Loucy (cell line): ENCODE measurements at regions not wholly inside any gene's neighbourhood (a gene's known extent, or its start where the extent isn't known, plus 50 kb on each side); places are given as distances from the start of the nearest gene placed in this dataset.

Experiments used
- H2AFZ ChIP-seq: fragments of 200-600 bp; sonication (generic); 2 replicates; pipeline ENCODE4 v1.6.0; 2016; ENCODE audit warnings: antibody characterized with exemption, mild to moderate bottlenecking, low read length, moderate library complexity
- H3F3A ChIP-seq: fragments of 200-600 bp; 2 replicates; pipeline ENCODE4 v1.6.0; 2016; ENCODE audit warnings: antibody characterized with exemption, low read depth, mild to moderate bottlenecking
- H3K27me3 ChIP-seq: fragments of 200-600 bp; sonication (generic); 2 replicates; pipeline ENCODE4 v1.6.1; 2014; ENCODE audit warnings: low read length, mild to moderate bottlenecking; ENCODE audit not compliant: insufficient read depth, poor library complexity, severe bottlenecking
- H3K36me3 ChIP-seq: fragments of 200-600 bp; sonication (generic); 2 replicates; pipeline ENCODE4 v1.6.1; 2016; ENCODE audit warnings: low read length; ENCODE audit not compliant: insufficient read depth
- H3K4me1 ChIP-seq: fragments of 200-600 bp; sonication (generic); 2 replicates; pipeline ENCODE4 v1.5.1; 2014; ENCODE audit warnings: low read length, mild to moderate bottlenecking; ENCODE audit not compliant: insufficient read depth, poor library complexity, severe bottlenecking
- H3K4me2 ChIP-seq: fragments of 200-600 bp; sonication (generic); 2 replicates; pipeline ENCODE4 v1.6.0; 2014; ENCODE audit warnings: antibody characterized with exemption, low read length, low read depth, mild to moderate bottlenecking; ENCODE audit not compliant: poor library complexity, severe bottlenecking
- H3K4me3 ChIP-seq: fragments of 200-600 bp; sonication (generic); 2 replicates; pipeline ENCODE4 v1.5.1; 2014; ENCODE audit warnings: low read length, mild to moderate bottlenecking, mixed read lengths; ENCODE audit not compliant: poor library complexity, severe bottlenecking
- H3K79me2 ChIP-seq: fragments of 200-600 bp; sonication (generic); 2 replicates; pipeline ENCODE4 v1.6.1; 2014; ENCODE audit warnings: low read length; ENCODE audit not compliant: insufficient read depth
- H3K9ac ChIP-seq: fragments of 200-600 bp; sonication (generic); 2 replicates; pipeline ENCODE4 v1.6.0; 2014; ENCODE audit warnings: mild to moderate bottlenecking, low read depth, low read length, moderate library complexity; ENCODE audit not compliant: poor library complexity, severe bottlenecking
- H3K9me2 ChIP-seq: fragments of 200-600 bp; sonication (generic); replicated peaks from 2 replicates; pipeline ENCODE4 v1.6.1; 2016; ENCODE audit warnings: low read depth, low read length, mixed read lengths
- H3K9me3 ChIP-seq: fragments of 200-600 bp; sonication (generic); 2 replicates; pipeline ENCODE4 v1.6.1; 2014; ENCODE audit warnings: mild to moderate bottlenecking, antibody characterized with exemption, low read length, low read depth; ENCODE audit not compliant: insufficient read depth
- H4K20me1 ChIP-seq: fragments of 200-600 bp; sonication (generic); 2 replicates; pipeline ENCODE4 v1.6.0; 2014; ENCODE audit warnings: antibody characterized with exemption, low read length, mild to moderate bottlenecking; ENCODE audit not compliant: insufficient read depth, poor library complexity, severe bottlenecking
- CTCF ChIP-seq: fragments of 200-600 bp; sonication (generic); conservative IDR thresholded peaks from 2 replicates; pipeline ENCODE4 v1.5.1; 2014; ENCODE audit warnings: mild to moderate bottlenecking, antibody characterized with exemption, low read length
- EZH2phosphoT487 ChIP-seq: fragments of 200-600 bp; IDR thresholded peaks from 2 replicates; pipeline ENCODE4 v1.6.1; 2018; ENCODE audit warnings: antibody characterized with exemption, mild to moderate bottlenecking, moderate library complexity, borderline replicate concordance

GRCh38 chr11:98100689-98101088 lies 920.1 kb upstream of the CNTN5 start:
- Histone ChIP-seq H2AFZ (no peak overlapping the region), H3K9ac (no peak overlapping the region), H3K36me3 (no peaks in the 10 kb centered on the region), H4K20me1 (no peaks in the 10 kb centered on the region), H3K4me2 (no peak overlapping the region), H3K4me1 (no peaks in the 10 kb centered on the region), H3K9me2 (no peaks in the 10 kb centered on the region), H3K27me3 (no peaks in the 10 kb centered on the region), H3K4me3 (no peak overlapping the region), H3K79me2 (no peaks in the 10 kb centered on the region), H3F3A (no peaks in the 10 kb centered on the region), H3K9me3 (no peaks in the 10 kb centered on the region)
- TF ChIP-seq EZH2phosphoT487 (no peak), CTCF (no peak)

- Histone ChIP-seq H3K27me3 (no peaks in the 10 kb centered on the region), H3K9me3 (no peaks in the 10 kb centered on the region), H3K36me3 (no peaks in the 10 kb centered on the region), H3K79me2 (no peaks in the 10 kb centered on the region), H3F3A (no peaks in the 10 kb centered on the region), H3K4me3 (no peak overlapping the region), H3K9me2 (no peaks in the 10 kb centered on the region), H2AFZ (no peak overlapping the region), H3K9ac (no peak overlapping the region), H3K4me2 (no peak overlapping the region), H3K4me1 (no peaks in the 10 kb centered on the region), H4K20me1 (no peaks in the 10 kb centered on the region)
- TF ChIP-seq CTCF (no peak), EZH2phosphoT487 (no peak)
These were observed 919.4 kb upstream of the CNTN5 start for GRCh38 chr11:98101329-98101728.

- no peaks in the 10 kb centered on the region for H3K4me1 ChIP-seq
- H3K4me3 ChIP-seq = no peak overlapping the region
- H4K20me1 ChIP-seq = no peaks in the 10 kb centered on the region
- H2AFZ ChIP-seq = no peak overlapping the region
- H3K9me3 ChIP-seq = no peaks in the 10 kb centered on the region
- H3K36me3 ChIP-seq = no peaks in the 10 kb centered on the region
- no peaks in the 10 kb centered on the region for H3F3A ChIP-seq
- no peaks in the 10 kb centered on the region for H3K9me2 ChIP-seq
- TF ChIP-seq CTCF (no peak), EZH2phosphoT487 (no peak)
- no peak overlapping the region for H3K4me2 ChIP-seq
- H3K79me2 ChIP-seq = no peaks in the 10 kb centered on the region
- no peak overlapping the region for H3K9ac ChIP-seq
- H3K27me3 ChIP-seq = no peaks in the 10 kb centered on the region
These were observed 916.5 kb upstream of the CNTN5 start for GRCh38 chr11:98104249-98104648.
